H1 (cell line): ENCODE measurements at regions not wholly inside any gene's neighbourhood (a gene's known extent, or its start where the extent isn't known, plus 50 kb on each side); places are given as distances from the start of the nearest gene placed in this dataset.

Source experiments
- JUN ChIP-seq: IDR thresholded peaks from 2 replicates; pipeline ENCODE4 v1.6.1; 2011; ENCODE audit warnings: low read depth, mild to moderate bottlenecking, improper control_type of control experiment, low read length
- KDM5A ChIP-seq: fragments of 200-600 bp; IDR thresholded peaks from 2 replicates; pipeline ENCODE4 v1.7.1; 2012; ENCODE audit warnings: mild to moderate bottlenecking, low read length, inconsistent platforms, mixed read lengths
- RXRA ChIP-seq: IDR thresholded peaks from 2 replicates; pipeline ENCODE4 v1.6.1; 2011; ENCODE audit warnings: low read depth, mild to moderate bottlenecking, low read length, moderate library complexity; ENCODE audit not compliant: insufficient read depth
- SP2 ChIP-seq: IDR thresholded peaks from 2 replicates; pipeline ENCODE4 v1.6.1; 2012; ENCODE audit warnings: mild to moderate bottlenecking, low read length, inconsistent platforms
- YY1 ChIP-seq: IDR thresholded peaks from 2 replicates; pipeline ENCODE4 v1.6.1; 2011; ENCODE audit warnings: low read depth, mild to moderate bottlenecking, low read length
- ZNF274 ChIP-seq: IDR thresholded peaks from 2 replicates; pipeline ENCODE4 v1.7.0; 2012; ENCODE audit warnings: low read length, borderline replicate concordance; ENCODE audit errors: extremely low read depth

DNA sequence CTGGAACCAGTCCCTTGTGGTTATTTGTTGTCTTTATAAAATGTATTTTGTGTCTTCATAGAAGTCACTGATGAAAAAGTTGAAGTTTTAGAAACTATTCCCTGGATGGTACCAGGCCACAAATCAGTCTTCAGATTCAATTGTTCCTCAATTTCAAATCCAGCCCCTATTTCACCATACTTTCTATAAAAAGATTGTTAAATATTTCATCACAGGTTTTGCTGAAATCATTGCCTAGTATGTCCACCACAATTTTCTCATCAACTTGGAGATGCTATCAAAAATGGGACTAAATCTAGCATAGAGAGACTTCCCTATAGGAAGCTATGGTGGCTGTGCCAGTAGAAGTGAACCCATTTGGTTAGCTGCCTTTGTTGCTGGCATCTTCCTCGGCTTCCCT is 118.5 kb downstream of the RAB18 start (continued):
- TF ChIP-seq RXRA, result no peak
- no peak for TF ChIP-seq JUN
- TF ChIP-seq YY1, result no peak
- TF ChIP-seq SP2, result no peak
- TF ChIP-seq KDM5A, result no peak
- no peak for TF ChIP-seq ZNF274
